ENCODE measurements at regions not wholly inside any gene's neighbourhood (a gene's known extent, or its start where the extent isn't known, plus 50 kb on each side); places are given as distances from the start of the nearest gene placed in this dataset.
"Not testable (repeated sequence)": the region's sequence is repeated elsewhere in the genome, so short reads cannot be mapped to it uniquely, and the experiment has no call there.

GRCh38 chr14:65153101-65153500 lies 50.8 kb upstream of the MAX start:
- no peak for DNase-seq (ENCODE audit: low read depth in 2 of 2)

- no peak for DNase-seq (ENCODE audit: low read depth in 2 of 2)
These were observed 54.5 kb upstream of the MAX start for GRCh38 chr14:65156568-65157366.

GRCh38 chr14:65159281-65160062 lies 57.2 kb upstream of the MAX start:
- DNase-seq (ENCODE audit: low read depth in 2 of 2), result no peak

GRCh38 chr14:65160091-65160490 lies 57.8 kb upstream of the MAX start:
- DNase-seq (ENCODE audit: low read depth in 2 of 2), result no peak

- DNase-seq (ENCODE audit: low read depth in 2 of 2), result no peak
These were observed 59.7 kb upstream of the MAX start for GRCh38 chr14:65162031-65162430.

- no peak for DNase-seq (ENCODE audit: low read depth in 2 of 2)
These were observed 61.9 kb upstream of the MAX start for GRCh38 chr14:65164068-65164824.

GRCh38 chr14:65164825-65165135 lies 62.5 kb upstream of the MAX start:
- DNase-seq (ENCODE audit: low read depth in 2 of 2), result no peak

GRCh38 chr14:65167072-65167645 lies 64.8 kb upstream of the MAX start:
- DNase-seq (ENCODE audit: low read depth in 2 of 2), result no peak

- no peak for DNase-seq (ENCODE audit: low read depth in 2 of 2)
These were observed 66.5 kb upstream of the MAX start for GRCh38 chr14:65168840-65169239.

- DNase-seq (ENCODE audit: low read depth in 2 of 2), result no peak
These were observed 67.0 kb upstream of the MAX start for GRCh38 chr14:65169351-65169750.

- DNase-seq (ENCODE audit: low read depth in 2 of 2), result no peak
These were observed 68.0 kb upstream of the MAX start for GRCh38 chr14:65170318-65170717.

GRCh38 chr14:65170768-65171507 lies 68.6 kb upstream of the MAX start:
- DNase-seq (ENCODE audit: low read depth in 2 of 2), result peak; percentile 15 to 36

GRCh38 chr14:65173973-65174693 lies 71.8 kb upstream of the MAX start:
- DNase-seq (ENCODE audit: low read depth in 2 of 2), result no peak

- DNase-seq (ENCODE audit: low read depth in 2 of 2), result no peak
These were observed 72.5 kb upstream of the MAX start for GRCh38 chr14:65174783-65175182.

- no peak for DNase-seq (ENCODE audit: low read depth in 2 of 2)
These were observed 75.2 kb upstream of the MAX start for GRCh38 chr14:65177551-65177950.

GRCh38 chr14:65179231-65179630 lies 76.9 kb upstream of the MAX start:
- not testable (repeated sequence) for DNase-seq (ENCODE audit: low read depth in 2 of 2)

GRCh38 chr14:65179918-65180724 lies 77.8 kb upstream of the MAX start:
- peak; percentile 11 to 62 for DNase-seq (ENCODE audit: low read depth in 2 of 2)

GRCh38 chr14:65180725-65181025 lies 78.4 kb upstream of the MAX start:
- DNase-seq (ENCODE audit: low read depth in 2 of 2), result no peak

GRCh38 chr14:65184032-65184764 lies 81.9 kb upstream of the MAX start:
- no peak for DNase-seq (ENCODE audit: low read depth in 2 of 2)
